Aorta (tissue), 5 donors: ENCODE measurements at regions not wholly inside any gene's neighbourhood (a gene's known extent, or its start where the extent isn't known, plus 50 kb on each side); places are given as distances from the start of the nearest gene placed in this dataset.

ENCODE experiments used
- ATAC-seq: fragments of 200-7000 bp; cut with Tn5 transposase; one replicate; pipeline ENCODE4 v1.9.1; 2022; ENCODE audit warnings: moderate library complexity; ENCODE audit not compliant: low FRiP score
- DNase-seq, 2 donors: peaks; one replicate each; pipeline ENCODE4 v3.0.0-alpha.2; 2020
- H3K27ac ChIP-seq, 2 donors: one replicate each; pipeline ENCODE4 v1.5.1; 2013; ENCODE audit warnings: low read length in 2 of 2, mild to moderate bottlenecking in 2 of 2, moderate library complexity in 2 of 2, control low read depth in 1 of 2, inconsistent platforms in 1 of 2, low read depth in 1 of 2
- H3K27me3 ChIP-seq, 2 donors: one replicate each; pipeline ENCODE4 v1.6.1; 2013; ENCODE audit warnings: control low read depth in 1 of 2, low read length in 1 of 2, mild to moderate bottlenecking in 1 of 2, moderate library complexity in 1 of 2; ENCODE audit not compliant: insufficient read depth in 2 of 2, control insufficient read depth in 1 of 2
- H3K36me3 ChIP-seq, 2 donors: one replicate each; pipeline ENCODE4 v1.6.1; 2013; ENCODE audit warnings: control low read depth in 1 of 2, low read length in 1 of 2, mild to moderate bottlenecking in 1 of 2; ENCODE audit not compliant: insufficient read depth in 2 of 2, control insufficient read depth in 1 of 2
- H3K4me1 ChIP-seq, 2 donors: one replicate each; pipeline ENCODE4 v1.6.1; 2013; ENCODE audit warnings: low read length in 2 of 2, control low read depth in 1 of 2, mild to moderate bottlenecking in 1 of 2, moderate library complexity in 1 of 2; ENCODE audit not compliant: insufficient read depth in 2 of 2, control insufficient read depth in 1 of 2
- H3K4me3 ChIP-seq, 2 donors: one replicate each; pipeline ENCODE4 v1.5.1; 2013; ENCODE audit warnings: low read length in 2 of 2, control low read depth in 1 of 2, mild to moderate bottlenecking in 1 of 2
- H3K9me3 ChIP-seq: one replicate; pipeline ENCODE4 v1.6.1; 2013; ENCODE audit warnings: mild to moderate bottlenecking, low read length; ENCODE audit not compliant: control insufficient read depth
- WGBS, 2 donors: extraction: QIAGEN DNeasy Blood & Tissue Kit; methylation state at CpG; one replicate each; pipeline ENCODE4 v1.1.7; 2013; 5-methylcytosine and 5-hydroxymethylcytosine counted together
- intact Hi-C, 2 donors: fragments of 100-400 bp; cut with DNase I; formaldehyde crosslinking; loops; one replicate each; pipeline versions ENCODE4 v1.14.2 to v1.15.0; 2022
- donor health status: healthy with polysubstance abuse.
- donor health status: Bipolar disorder and iron deficiency.
- donor health status: DM: no; HTN: no; CAD: no.
- donor health status: DM: no; HTN: no; CAD: no.
- donor health status: DM: yes; HTN: yes; CAD: no.

DNA sequence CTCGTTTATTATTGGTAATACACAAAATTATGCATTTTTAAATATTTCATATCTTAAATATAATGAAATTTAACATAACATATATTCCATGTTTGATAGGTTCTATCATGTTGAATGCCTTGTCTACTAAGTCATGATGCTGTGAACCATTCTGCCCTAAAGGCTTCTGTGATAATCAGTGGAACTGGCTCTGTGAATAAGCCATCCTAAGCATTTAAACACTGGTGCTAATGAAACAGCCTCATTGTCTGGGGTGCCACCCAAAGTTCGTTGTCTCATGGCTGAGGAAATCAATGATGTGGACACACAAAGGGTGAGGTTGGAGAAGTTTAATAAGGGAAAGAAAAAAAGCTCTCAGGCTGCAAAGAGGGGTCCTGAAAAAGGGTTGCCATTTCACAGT, 264.7 kb upstream of the ZRANB2 start:
- H3K27ac ChIP-seq: no peak overlapping the region
- 64 to 74% methylated on average over 2 of the region's 2 CpGs for WGBS, 2 donors
- no peak overlapping the region for H3K4me3 ChIP-seq
- no peaks in the 10 kb centered on the region for H3K36me3 ChIP-seq
- DNase-seq (no peak), ATAC-seq (no peak)
- no peaks in the 10 kb centered on the region for H3K4me1 ChIP-seq
- H3K9me3 ChIP-seq: no peaks in the 10 kb centered on the region
- H3K27me3 ChIP-seq: no peaks in the 10 kb centered on the region
- intact Hi-C loops: no loop called here

DNA sequence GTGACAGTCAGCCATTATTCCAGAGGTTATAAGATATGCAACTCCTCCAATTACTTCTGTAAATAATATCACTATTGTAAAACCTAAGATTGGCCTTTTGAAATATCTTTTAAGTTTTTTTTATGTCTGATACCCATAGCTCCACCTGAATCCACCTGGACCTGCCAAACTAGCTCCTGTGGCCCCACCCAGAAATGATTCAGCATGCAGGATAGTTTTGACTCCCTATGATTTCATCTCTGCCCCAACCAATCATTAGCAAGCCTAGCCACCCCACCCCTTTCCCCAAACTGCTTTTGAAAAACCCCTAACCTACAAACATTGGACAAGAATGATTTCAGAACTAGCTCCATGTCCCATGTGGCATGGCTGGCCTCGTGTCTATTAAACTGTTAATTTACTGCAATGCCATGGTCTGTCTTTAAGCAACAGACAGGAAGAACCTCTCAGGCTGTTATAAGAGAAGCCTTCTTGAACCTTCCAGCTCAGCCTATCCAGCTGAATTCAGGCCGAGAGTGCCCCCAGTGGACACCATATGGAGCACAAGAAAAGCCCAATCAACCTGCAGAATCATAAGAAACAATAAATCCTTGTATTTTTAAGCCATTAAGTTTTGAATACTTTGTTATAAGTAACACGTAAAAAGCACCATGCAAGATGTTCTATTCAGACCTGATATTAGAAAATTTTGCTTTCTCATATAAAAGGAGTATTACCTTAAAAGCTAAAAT, 263.0 kb upstream of the ZRANB2 start:
- H3K9me3 ChIP-seq: no peaks in the 10 kb centered on the region
- no peak overlapping the region for H3K27ac ChIP-seq
- no peaks in the 10 kb centered on the region for H3K36me3 ChIP-seq
- intact Hi-C loops: no loop called here
- ATAC-seq (no peak), DNase-seq (no peak)
- H3K4me3 ChIP-seq: no peak overlapping the region
- no peaks in the 10 kb centered on the region for H3K27me3 ChIP-seq
- H3K4me1 ChIP-seq: no peaks in the 10 kb centered on the region
- WGBS, 2 donors: 69 to 72% methylated on average over 3 of the region's 3 CpGs

DNA sequence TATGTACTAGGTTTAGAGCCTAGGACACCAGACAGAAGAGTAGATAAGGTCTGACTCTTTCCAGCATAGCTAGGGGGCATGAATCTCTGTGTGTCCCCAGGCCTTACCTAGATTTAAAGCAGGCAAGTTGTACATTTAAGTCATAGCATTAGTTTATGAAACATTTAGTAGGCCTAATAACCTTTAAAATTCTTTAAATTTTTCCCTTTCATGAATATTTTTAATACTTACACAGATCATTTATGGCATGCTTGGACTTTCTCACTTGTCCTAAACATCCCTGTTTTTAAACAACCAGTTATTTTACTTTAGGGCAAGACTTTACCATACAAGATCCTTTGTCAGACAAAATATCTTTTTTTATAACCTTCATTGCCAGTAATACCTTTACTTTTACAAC, 258.4 kb upstream of the ZRANB2 start:
- Histone ChIP-seq H3K9me3 (no peaks in the 10 kb centered on the region), H3K4me3 (no peak overlapping the region), H3K4me1 (no peaks in the 10 kb centered on the region), H3K27ac (no peak overlapping the region), H3K36me3 (no peaks in the 10 kb centered on the region), H3K27me3 (no peaks in the 10 kb centered on the region)
- no peak for ATAC-seq
- intact Hi-C loops: no loop called here
- DNase-seq: no peak

DNA sequence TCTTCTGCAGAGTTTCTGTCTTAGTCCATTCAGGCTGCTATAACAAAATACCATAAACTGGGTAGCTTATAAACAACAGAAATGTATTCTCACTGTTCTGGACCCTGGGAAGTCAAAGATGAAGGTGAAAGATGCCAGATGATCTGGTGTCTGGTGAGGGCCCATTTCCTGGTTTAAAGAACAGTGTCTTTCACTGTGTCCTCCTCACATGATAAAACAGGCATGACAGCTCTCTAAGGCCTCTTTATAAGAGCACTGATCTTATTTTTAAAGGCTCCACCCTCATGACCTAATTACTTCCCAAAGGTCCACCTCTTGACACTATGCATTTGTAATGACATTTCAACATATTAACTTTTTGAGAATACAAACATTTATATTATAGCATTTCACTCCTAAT, 250.2 kb upstream of the ZRANB2 start:
- no peaks in the 10 kb centered on the region for H3K4me1 ChIP-seq
- H3K4me3 ChIP-seq: no peak overlapping the region
- H3K36me3 ChIP-seq: no peaks in the 10 kb centered on the region
- intact Hi-C loops: no loop called here
- ATAC-seq (no peak), DNase-seq (no peak)
- no peak overlapping the region for H3K27ac ChIP-seq
- H3K9me3 ChIP-seq: no peaks in the 10 kb centered on the region
- H3K27me3 ChIP-seq: no peaks in the 10 kb centered on the region

DNA sequence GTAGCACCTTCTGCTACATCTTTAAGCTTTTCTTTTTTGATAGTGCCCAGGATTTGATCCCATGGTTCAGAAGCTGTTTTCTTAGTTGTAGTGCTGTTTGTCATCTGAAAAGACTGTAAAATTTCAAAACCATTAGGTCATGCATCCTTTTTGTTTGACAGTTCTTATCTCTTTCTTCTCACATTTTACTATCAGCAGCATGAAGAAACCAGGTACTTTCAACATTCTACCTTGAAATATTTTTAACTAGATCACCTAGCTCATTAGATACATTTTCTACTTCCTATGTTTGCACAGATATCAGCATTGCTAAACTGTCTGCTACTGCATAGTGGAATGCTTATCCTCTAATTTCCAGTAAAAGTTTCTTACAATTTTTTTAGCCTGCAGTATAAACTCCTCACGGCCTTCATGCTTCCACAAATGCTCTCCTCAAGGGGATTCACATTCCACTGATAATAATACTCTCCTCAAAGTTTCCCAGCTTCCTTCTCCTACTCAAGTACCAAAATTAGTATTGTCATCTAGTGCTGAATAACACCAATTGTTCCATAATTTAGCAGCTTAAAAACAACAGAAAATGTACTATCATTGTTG, 243.9 kb upstream of the ZRANB2 start:
- H3K4me1 ChIP-seq: no peaks in the 10 kb centered on the region
- ATAC-seq: no peak
- intact Hi-C loops: no loop called here

DNA sequence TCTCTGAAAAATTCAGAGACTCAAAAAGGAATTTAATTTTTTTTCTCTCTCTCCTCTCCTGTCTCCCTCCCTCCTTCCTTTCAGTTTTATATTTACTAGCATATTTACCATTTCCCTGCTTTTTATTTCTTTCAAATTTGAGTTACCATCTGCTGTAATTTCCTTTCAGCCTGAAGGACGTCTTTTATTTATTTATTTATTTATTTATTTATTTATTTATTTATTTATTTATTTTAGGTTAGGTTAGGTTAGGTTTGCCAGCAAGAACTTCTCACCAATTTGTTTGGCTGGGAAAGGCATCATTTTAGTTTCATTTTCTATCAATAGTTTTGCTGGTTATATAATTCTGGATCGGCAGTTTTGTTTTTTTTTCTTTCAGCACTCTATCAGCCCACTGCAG, 231.7 kb upstream of the ZRANB2 start:
- WGBS, 2 donors: 54 to 57% methylated on average over 2 of the region's 2 CpGs

More for the DNA sequence above, 243.9 kb upstream of the ZRANB2 start:
- Histone ChIP-seq H3K27me3 (no peaks in the 10 kb centered on the region), H3K4me3 (no peak overlapping the region), H3K36me3 (no peaks in the 10 kb centered on the region), H3K27ac (no peak overlapping the region), H3K9me3 (no peaks in the 10 kb centered on the region)
- WGBS, 2 donors: 7 to 10% methylated on average over 1 of the region's 1 CpG
- DNase-seq: no peak

DNA sequence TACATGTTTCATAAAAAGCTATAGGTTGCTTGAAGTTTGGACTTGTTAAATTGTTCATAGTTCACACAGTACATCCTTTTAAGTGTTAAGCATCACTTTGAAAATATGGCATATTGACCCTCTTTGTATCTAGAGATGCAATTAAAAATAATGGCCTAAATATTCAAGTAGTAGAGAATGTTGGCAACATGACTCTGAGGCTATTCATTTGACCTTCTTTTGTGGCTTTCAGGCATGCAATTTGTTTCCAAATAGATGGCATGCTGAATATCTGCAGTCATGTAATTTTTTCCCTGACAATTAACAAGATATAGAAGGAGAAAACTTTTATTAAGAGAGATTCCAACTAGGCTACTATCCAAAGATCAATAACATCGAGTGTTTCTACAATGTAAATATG, 230.5 kb upstream of the ZRANB2 start:
- Histone ChIP-seq H3K27me3 (no peaks in the 10 kb centered on the region), H3K4me3 (no peak overlapping the region), H3K9me3 (peaks cover 3% of the 10 kb centered on the region), H3K27ac (no peak overlapping the region), H3K36me3 (no peaks in the 10 kb centered on the region), H3K4me1 (no peaks in the 10 kb centered on the region)
- ATAC-seq: no peak
- WGBS, 2 donors: 49 to 54% methylated on average over 1 of the region's 1 CpG
- no peak for DNase-seq
- intact Hi-C loops: no loop called here

More for the DNA sequence above, 231.7 kb upstream of the ZRANB2 start:
- ATAC-seq (no peak), DNase-seq (no peak)
- Histone ChIP-seq H3K4me3 (no peak overlapping the region), H3K27ac (no peak overlapping the region), H3K36me3 (no peaks in the 10 kb centered on the region), H3K27me3 (no peaks in the 10 kb centered on the region), H3K9me3 (peaks cover under 1% of the 10 kb centered on the region), H3K4me1 (no peaks in the 10 kb centered on the region)
- intact Hi-C loops: no loop called here

DNA sequence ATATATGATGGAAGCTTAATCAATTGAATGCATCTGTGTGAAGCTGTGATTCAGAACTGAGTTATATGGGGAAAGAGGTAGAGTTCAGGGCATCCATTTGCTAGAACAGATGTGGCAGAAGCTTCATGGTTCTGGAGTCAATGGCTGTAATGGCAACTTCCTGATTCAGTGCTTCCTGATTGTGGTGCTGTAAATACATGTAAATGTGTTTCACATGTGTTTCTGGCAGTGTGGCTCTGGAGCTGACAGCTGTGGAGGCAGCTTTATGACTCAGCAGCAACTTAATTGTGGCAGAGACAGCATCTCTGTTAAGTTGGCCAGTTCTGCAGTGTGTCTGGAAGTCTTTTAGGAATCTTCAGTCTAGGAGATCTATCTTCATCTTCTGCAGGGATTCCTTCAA, 226.6 kb upstream of the ZRANB2 start:
- Histone ChIP-seq H3K9me3 (peaks cover 3% of the 10 kb centered on the region), H3K4me3 (no peak overlapping the region), H3K36me3 (no peaks in the 10 kb centered on the region), H3K4me1 (no peaks in the 10 kb centered on the region), H3K27ac (no peak overlapping the region), H3K27me3 (no peaks in the 10 kb centered on the region)
- ATAC-seq: no peak
- no peak for DNase-seq
- intact Hi-C loops: no loop called here

DNA sequence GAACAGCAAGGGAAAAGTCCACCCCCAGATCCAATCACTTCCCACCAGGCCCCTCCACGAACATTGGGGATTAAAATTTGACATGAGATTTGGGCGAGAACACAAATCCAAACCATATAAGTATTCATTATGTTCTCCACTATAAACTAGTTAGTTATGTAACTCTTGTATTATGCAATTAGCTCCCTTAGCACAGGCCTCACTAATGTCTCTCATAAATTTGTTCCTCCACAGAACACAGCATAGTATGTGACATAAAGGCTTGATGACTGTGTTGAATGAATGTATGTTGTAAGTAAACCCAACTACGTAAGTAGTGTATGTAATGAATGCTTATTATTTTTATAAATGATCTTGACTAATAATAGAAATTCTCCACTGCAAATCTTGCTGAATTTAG, 223.3 kb upstream of the ZRANB2 start:
- 56 to 58% methylated on average over 3 of the region's 3 CpGs for WGBS, 2 donors
- Histone ChIP-seq H3K4me1 (no peaks in the 10 kb centered on the region), H3K27ac (no peak overlapping the region), H3K27me3 (no peaks in the 10 kb centered on the region), H3K9me3 (peaks cover 3% of the 10 kb centered on the region), H3K4me3 (no peak overlapping the region), H3K36me3 (no peaks in the 10 kb centered on the region)
- no peak for DNase-seq
- ATAC-seq: no peak
- intact Hi-C loops: no loop called here
